HG02759 (cell line): ENCODE measurements at regions not wholly inside any gene's neighbourhood (a gene's known extent, or its start where the extent isn't known, plus 50 kb on each side); places are given as distances from the start of the nearest gene placed in this dataset.

Experiments used
- ATAC-seq: cut with Tn5 transposase; IDR thresholded peaks from one replicate; pipeline ENCODE4 v1.9.1; 2021; ENCODE audit warnings: mild to moderate bottlenecking, moderate library complexity; ENCODE audit not compliant: unreplicated experiment

DNA sequence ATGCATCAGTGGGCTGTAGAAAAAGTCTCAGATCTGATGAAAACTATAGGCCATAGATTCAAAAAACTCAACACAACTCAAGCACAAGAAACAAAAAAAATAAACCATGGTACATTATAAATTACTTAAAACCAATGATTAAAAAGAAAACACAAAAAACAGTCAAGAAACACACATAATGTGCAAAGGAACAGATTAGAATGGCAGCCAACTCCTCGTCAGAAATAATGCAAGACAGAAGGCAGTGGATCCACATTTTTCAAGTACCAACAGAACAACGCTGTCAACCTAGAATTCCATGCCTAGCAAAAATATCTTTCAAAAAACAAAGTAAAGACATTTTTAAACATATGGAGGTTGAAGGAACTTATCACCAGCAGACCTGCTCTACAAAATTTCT lies 69.7 kb downstream of the PSMB1 start:
- no peak for ATAC-seq

DNA sequence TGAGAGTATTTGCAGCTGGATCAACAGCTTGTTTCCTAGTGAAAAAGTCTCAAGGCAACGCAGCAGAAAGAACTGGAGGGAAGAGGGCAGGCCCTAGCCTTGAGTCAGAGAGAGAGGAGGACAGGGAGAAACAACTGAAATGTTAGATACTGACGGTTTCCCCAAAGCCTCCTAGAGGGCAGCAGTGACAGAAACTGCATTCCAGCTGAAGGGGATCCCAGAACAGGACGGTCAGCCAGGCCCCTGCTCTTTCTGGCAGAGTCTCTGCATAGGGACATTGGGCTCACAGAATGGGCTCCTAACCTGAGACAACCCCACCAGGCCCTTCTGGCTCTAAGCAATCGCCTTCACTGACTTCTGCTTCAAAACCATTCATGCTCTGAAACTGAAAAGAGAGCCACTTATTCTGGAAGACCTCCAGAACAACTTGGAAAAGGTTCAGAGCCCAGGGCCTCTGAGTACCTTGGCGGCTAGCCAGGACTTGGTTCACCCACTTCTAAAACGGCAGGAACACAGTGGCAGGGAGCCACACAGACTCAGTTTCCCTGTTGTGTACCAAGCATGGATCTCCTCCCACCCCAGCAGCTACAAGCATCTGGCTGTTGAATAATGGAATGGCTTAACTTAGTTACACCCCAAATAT lies 72.9 kb downstream of the PSMB1 start:
- ATAC-seq: no peak

DNA sequence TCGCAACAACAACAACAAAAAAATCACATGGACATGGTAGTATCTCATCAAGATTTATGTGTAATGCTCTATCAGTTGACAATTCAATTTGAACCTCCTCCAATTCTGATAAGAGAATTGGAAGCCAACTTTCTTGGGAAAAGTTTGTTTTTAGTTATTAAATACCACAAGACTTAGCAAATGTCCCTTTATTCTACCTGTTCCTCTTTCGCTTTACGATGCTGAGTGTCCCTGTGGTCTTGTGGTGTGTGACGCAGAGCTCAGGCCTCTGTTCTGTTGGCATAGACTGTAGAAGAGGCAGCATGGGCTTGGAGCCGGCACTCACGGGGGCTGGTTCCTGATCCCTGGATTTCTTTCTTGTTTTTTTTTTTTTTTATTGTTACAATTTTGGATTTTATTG lies 76.7 kb downstream of the PSMB1 start:
- no peak for ATAC-seq

DNA sequence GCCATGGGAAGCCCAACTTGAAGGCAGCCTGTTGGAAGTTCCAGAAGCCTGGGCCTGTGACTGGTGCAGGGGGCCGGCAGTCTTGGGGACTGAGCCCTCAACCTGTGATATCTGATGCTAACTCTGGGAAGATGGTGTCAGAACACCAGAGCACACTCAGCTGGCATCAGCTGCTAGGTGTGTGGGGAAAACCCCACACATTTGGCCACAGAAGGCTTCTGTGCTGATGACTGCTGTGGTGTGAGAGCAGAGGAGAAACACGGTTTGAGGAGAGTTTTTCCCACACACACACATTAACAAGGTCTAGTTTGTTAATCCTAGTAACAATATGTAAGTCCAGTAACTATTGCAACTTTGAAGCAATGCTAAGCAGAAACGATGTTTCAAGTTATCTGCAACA lies 78.0 kb downstream of the PSMB1 start:
- no peak for ATAC-seq

DNA sequence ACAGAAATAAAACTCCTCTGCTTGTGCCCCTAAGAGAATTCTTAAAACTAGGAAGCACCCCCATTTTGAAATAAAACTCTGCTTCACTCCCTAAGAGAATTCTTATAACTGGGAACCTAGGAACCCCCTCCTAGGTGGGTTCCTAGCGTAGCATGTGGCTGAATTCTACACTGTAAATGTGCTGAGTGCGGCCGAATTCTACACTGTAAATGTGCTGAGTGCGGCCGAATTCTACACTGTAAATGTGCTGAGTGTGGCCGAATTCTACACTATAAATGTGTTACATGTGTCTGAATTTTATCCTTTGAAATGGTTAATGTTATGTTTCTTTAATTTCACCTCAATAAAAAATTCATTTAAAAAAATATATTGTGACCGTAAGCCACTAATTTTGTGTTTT lies 79.3 kb downstream of the PSMB1 start:
- no peak for ATAC-seq

DNA sequence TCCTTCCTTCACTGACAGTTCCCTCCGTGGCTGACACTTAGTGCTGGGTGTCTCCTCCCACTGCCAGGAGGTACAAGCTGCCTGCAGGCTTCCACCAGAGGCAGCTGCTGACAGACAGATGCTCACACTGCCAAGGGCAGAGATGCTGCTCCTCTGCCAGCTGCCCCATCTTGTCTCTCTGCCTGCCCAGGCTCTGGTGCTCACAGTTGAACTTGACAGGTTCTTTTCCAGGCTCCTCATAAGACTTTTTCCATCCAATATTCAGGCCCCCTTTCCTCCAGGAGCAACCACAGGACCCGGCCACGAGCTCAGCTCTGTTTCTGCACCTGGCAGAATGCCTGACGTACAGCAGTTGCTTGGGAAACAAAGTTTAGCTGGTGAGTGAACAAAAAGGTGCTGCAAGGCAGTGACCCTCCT lies 79.8 kb downstream of the PSMB1 start:
- no peak for ATAC-seq

DNA sequence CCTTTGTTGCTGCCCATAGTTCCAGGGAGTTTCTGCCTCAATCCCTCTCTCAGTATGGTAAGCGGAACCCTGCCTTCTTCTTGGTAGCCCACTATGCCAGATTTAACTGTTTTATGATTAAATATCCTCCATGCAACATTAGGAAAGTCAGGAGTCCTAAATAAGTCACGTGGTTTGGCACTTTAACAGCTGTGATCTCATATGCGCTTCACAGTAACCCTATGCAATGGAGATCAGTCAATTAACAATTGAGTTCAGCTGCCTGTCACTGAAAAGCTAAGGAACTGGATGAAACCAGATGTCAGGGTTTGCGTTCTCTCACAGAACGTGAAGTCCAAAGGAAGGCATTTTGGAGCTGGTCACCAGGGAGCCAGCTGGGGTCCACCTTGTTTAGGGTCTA lies 81.6 kb downstream of the PSMB1 start:
- no peak for ATAC-seq

DNA sequence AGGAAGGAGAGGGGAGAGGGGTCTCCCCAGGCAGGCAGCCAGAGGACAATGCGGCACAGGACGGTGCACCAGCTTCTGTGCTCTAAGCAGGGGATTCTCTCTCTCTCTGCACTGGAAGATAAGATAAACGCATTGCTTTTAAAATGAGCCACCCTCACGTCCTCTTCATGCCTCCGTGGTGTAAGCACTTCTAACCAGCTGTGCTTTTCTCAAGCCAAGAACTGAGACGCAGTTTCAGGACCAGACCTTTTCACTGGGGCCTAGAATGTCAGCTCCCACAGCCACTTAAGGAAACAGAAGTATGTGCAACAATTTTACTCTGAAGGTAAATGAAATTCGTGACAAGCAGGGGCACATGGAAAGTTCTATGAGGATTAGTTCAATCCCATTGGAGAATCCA lies 82.4 kb downstream of the PSMB1 start:
- ATAC-seq: no peak

DNA sequence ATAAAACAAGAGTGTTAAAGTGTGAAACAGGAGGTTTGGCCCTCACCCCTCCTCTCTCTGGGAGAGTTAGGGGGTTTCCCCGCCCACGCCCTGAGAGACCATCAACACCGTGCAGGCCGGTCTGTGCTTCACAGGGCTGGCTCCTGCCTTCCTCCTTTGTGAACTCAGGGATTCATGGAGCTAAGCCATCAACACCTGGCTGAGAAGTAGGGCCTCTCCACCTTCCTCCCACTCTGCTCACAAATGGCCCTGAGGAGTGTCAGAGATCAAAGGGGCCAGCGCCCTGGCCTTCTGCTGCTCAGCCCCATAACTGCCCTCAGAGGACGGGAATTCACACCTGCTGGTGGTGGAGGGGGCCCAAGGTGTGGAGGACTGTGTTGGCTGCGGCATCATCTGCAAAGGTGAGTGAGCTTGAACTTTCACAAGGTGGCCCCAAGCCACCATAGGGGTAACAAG lies 88.6 kb downstream of the PSMB1 start:
- ATAC-seq: peak; percentile 60

DNA sequence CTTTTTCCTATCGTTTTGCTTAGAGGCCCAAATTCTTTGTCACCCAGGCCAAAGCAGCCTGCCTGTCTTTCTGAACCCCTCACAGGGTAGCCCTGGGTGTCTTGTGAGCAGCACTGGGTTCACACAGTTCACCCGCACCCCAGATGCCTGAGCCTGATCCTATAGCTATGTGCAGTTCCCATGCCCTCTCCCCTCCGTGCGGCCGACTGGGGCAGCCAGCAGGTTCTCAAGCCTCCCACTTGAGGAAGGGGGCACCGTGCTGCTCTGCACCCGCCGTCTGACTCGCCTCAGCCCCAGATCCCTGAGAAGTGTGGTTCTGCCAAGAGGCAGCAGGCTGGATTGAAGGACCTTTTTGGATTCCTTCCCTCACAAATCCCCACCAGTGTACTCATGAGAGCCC lies 89.0 kb downstream of the PSMB1 start:
- ATAC-seq: no peak

DNA sequence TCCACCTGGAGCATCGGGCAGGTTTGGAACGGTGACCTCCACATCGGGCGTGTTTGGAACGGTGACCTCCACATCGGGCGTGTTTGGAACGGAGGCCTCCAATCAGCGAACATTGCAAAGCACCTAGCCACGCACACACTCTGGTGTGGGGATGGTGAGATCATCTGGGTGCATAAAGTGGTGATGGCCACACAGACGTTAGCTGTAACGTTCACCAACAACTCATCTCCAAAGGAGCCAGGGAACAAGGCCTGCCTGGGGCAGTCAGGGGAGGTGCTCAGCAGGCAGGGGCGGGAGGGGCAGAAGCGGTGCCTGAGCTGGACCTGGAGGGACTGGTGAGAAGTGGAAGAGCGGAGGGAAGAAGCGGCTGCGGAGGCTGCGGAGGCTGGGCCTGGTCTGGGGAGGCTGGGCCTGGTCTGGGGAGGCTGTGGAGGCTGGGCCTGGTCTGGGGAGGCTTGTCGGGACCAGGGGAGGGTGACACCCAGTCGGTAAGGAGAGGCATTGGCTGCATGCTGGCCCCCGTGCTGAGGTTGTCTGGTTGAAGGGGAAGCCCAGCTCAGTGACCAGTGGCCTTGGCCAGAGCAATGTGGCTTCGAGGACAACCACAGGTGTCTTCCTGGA lies 89.9 kb downstream of the PSMB1 start:
- ATAC-seq: no peak

DNA sequence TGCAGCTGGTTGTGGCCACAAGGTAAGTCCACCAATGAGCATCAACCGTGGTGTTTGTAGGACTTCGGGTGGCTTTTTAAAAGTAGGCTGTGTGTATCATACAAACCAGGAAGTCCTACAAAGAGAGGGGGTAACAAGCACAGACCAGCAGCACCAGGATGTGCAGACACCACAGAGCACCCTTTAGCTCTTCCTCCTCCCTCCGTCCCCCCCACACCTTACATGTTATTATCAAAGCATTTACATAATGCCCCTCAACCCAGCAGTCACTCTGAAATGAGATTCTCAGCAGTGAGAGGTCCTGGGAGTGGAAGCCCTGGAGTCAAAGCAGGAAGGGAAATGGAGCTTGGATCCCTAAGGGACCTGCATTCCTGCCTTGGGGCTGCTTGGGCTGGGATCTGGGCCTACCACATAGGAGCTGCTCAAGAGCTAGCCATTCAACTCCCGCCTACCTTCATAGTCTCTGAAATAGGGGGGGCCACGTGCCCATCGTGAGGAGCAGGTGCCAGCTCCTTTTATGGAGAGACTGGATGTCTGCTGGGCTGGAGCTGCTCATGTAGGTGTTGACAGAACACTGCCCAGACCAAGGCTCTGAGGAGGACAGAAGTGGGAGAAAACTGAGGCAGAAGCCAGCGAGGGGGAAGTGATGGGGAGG lies 90.6 kb downstream of the PSMB1 start:
- no peak for ATAC-seq

DNA sequence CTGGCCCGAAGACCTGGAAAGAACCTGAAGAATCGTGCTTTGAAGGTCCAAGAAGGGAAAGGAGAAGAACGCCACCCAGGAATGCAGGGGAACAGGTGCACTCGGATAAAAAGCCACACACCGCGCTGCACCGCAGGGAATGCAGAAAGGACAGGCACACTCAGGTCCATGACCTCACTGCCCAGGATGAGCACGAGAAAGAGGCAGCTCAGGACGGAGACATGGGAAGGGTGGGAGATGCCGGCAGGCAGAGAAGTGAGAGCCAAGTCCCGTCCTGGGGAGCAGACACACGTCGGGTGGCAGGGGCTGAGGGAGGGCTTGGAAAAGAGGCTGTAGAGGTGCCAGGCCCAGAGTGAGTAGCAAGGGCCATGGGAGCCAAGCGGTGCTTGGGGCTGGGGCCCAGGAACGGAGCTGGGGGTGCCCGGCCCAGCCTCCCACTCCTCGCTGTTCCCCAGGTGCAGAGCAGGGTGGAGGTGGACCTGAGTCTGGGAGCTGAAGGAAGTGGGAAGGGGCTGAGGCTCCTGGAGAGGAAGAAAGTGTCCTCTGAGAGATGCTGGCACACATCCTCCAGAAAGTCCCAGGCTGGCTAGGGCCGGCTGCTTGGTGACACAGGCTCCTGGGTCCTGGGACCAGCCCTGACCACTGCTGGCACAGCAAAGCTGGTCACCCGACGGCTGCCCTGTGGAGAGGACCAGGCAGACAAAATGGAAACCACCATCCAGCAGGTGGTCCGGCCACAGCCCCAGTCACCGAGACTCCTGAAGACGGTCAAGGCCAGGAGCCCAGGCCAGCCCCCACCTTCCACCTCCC lies 91.3 kb downstream of the PSMB1 start:
- no peak for ATAC-seq

DNA sequence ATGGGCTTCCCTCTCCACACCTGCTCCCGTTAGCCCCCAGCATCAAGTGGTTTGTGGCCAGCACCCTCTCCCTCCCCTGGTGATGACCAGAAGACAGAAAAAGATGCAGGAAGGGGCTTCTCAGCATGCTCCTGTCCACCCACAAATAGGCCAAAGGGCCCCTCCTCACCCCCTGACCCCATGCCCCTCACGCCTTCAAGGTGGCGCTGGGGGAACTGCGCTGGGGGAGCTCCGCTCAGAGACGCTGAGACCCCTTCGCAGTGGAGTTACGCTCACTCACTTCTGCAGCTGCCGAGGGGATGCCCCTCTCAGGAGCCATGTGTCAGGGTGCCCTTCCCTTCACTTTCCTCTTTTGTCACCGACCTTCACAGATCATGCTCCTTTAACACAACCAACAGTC lies 92.0 kb downstream of the PSMB1 start:
- ATAC-seq: no peak

DNA sequence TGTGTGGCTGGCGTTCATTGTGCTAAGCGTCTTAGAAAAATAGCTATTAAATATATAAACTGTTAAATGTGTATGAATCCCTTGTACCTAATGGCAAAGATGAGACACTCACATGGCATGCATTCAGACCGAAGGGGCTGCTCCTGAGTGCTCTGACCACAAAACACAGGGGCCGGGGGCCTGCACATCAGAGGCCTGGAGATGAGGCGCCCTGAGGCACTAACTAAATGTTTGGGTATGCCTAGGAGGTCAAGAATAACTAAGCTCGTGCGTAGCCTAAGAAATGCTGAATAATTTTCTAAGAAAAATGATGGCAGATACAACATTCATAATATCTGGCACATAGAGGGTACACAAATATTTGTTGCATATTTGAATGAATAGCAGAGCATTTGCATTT lies 92.5 kb downstream of the PSMB1 start:
- ATAC-seq: no peak

DNA sequence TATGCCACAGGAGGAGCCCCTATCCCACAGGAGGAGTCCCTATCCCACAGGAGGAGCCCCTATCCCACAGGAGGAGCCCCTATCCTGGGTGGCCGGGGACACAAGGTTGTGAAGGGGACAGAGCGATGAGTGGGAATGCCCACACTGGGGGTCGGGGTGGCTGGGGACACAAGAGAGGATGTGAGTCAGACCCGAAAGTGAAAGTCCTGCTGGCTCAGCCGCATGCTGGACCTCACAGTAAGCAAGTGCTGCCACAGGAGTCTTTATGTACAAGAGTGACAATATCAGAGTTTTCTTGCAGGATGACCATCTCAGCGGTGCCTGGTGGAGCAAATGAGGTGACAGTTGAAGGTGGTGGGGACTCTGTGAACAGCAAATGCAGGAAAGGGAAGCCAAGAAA lies 93.7 kb downstream of the PSMB1 start:
- ATAC-seq: peak; percentile 91

DNA sequence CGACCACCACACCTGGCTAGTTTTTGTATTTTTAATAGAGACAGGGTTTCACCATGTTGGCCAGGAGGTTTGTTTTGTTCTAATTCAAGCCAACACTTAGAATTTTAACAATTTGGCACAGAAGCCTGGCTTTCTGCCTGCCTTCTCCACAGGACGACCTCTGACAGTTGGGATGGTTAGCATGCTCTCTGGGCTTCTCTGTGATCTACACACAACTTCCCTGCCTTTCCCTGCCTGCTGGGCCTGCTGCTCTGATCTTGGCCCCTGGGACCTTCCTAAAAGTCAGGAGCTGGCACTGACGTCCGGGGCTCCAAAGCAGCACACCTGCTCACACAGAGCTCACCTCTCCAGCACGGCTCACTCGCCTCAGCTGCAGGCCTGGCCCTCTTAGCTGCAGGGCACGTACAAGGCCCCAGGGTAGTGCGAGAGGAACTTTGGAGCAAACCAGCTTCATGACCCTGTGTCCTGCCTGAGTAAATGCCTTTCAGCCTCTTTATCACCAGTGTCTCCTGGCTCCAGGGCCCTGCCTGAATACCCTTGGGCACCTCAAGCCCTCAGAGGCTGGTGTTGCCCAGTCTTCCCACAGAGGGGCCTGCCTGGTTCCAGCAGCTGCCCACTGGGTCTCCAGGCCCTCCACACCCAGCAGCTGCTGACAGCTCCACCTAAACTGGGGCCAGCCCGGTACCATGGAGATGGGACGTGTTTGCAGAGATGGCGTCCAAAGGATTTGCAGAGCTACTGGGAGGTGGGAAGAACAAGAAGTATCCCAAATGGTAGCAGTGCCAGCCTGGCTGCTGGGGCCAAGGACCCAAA lies 96.0 kb downstream of the PSMB1 start:
- no peak for ATAC-seq
